Neural progenitor cell (in vitro differentiated cells): ENCODE measurements at regions not wholly inside any gene's neighbourhood (a gene's known extent, or its start where the extent isn't known, plus 50 kb on each side); places are given as distances from the start of the nearest gene placed in this dataset.

ENCODE experiments used
- CTCF ChIP-seq: fragments of 200-600 bp; sonication (generic); IDR thresholded peaks from 2 replicates; pipeline ENCODE4 v1.5.1; 2017; ENCODE audit warnings: antibody characterized with exemption, mild to moderate bottlenecking
- EZH2 ChIP-seq: fragments of 200-600 bp; sonication (generic); IDR thresholded peaks from 2 replicates; pipeline ENCODE4 v1.6.1; 2017; ENCODE audit warnings: antibody characterized with exemption, mild to moderate bottlenecking, moderate library complexity

GRCh38 chr1:217040711-217041455 lies 317.7 kb upstream of the ESRRG start:
- TF ChIP-seq CTCF (no peak), EZH2 (no peak)
